ENCODE measurements at regions not wholly inside any gene's neighbourhood (a gene's known extent, or its start where the extent isn't known, plus 50 kb on each side); places are given as distances from the start of the nearest gene placed in this dataset.
A peak's percentile ranks its signal among the peaks of the same experiment; 100 is the strongest.

DNA sequence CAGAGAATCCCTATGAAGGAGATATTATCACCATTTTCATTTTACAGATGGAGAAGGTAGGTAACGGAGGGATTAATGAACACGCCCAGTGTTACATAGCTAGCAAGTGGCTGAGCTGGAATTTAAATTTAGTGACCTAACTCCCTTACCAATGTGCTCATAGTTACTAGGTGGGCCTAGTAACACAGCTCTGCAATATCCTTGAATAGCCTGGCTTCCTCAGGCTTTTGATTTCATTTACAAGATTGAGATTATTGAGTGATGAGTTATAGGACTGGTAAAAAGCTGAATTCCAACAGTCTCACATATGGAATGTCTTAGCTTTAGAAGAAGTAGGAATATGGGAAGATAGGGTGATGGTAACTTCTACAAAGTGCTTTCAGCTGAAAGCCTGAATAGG is 336.3 kb upstream of the KIF2A start:
- DNase-seq = no peak

GRCh38 chr5:61970218-61970617 is 335.8 kb upstream of the KIF2A start:
- DNase-seq = no peak

DNA sequence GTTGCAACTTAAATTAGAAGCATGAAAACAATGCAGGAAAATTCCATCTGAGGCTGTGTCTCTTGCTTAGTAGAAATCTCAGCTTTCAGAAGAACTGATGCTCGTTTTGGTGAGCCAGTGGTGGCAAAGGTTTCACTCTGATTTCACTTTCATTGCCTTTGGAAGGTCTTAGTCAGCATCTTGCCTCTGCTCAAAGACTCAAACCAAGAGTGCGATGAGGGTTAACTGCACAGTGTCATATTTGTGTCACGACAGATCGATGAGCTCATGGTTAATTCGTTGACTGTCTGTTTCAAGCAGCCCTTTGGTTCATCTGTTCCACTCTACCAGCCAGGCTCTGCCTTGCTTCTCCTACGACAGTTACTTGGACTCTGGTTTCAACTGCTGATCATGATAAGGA is 331.3 kb upstream of the KIF2A start:
- DNase-seq = no peak

DNA sequence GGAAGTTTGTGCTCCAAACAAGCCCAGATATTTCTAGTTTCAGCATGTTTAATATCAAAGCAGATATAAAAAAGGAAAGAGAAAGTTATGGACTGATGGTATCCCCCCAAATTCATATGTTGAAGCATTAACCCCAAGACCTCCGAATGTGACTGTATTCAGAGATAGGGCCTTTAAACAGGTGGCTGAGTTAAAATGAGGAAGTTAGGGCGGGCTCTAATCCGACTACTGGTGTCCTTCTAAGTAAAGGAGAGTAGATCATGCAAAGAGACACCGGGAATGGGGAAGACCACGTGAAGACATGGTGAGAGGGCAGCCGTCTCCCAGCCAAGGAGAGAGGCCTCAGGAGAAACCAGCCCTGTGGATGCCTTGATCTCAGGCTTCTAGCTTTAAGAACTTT is 324.1 kb upstream of the KIF2A start:
- no peak for DNase-seq

- no peak for DNase-seq
Observed at GRCh38 chr5:61991430-61991829, 314.6 kb upstream of the KIF2A start.

DNA sequence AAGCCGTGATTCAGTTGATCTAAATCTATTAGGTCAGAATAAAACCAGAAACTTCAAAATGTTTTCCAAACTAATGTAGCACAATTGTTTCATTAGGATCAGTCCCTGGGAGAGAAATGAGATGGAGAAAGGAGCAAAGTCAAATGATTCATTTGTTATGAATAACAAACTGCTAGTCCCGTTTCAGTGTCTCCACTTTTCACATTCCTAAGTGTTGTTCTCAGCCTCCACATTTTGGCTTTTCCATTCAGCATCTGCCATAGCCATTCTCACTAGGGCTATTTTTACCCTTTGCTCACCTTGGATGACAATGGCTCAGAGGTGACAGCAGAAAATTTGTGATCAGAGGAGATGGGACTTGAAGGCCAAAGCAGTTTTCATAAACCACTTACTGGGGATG is 314.1 kb upstream of the KIF2A start:
- DNase-seq = no peak

- no peak for DNase-seq
Observed at GRCh38 chr5:61993295-61993927, 312.6 kb upstream of the KIF2A start.

DNA sequence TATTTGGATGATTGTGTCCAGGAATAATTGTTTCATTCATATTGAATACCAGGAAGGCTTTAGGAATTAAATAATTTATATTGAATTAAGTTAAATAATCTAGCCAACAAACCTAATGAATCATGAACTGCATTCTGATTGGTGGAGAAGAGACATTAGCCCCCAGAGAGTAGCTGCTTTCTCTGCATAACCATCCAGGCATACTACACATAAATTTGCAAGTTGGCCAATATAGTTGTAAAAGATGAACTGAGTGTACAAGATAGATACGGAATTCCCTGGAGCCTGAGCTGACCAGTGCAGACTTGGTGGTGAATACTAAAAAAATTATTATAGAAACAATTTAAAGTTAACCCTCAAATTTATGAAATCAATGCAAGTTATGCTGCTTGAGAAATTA is 311.8 kb upstream of the KIF2A start:
- DNase-seq = no peak

- no peak for DNase-seq
Observed at GRCh38 chr5:61995486-61995885, 310.5 kb upstream of the KIF2A start.

DNA sequence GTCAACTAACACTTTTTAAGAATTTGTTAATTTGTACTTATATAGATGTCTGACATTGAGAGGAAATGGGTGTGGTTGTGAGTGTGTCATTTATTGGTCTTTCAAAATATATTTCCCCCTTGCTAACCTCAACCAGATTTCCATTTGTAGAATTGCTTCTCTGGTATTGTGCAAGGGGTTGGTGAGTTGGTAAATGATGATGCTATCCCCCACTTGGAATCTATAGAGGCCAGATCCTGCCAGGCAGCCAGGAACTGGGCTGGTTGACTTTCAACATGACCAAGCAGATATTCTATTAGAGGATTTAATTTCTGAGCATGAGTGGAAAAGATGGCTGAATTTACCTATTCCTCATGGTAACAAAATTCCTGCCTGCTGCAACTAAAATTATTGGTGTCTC is 306.6 kb upstream of the KIF2A start:
- DNase-seq = no peak

DNA sequence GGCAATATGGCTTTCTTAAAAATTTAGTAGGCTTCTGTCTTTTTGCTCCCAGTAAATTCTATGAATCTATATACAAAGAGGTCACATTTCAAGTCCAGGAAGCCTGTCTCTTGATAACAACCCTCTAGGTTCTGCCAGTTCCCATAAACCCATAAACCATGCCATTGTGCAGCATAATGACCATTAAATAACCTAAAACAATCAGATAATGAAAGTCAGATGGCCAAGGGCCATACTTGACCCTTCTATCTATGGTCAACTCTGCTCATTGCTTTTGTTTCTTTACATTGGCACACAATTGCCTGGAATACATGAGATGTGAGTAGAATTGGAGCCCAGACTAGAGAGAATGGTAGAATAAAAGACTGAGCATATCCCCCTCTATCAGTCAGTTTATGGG is 305.4 kb upstream of the KIF2A start:
- no peak for DNase-seq

DNA sequence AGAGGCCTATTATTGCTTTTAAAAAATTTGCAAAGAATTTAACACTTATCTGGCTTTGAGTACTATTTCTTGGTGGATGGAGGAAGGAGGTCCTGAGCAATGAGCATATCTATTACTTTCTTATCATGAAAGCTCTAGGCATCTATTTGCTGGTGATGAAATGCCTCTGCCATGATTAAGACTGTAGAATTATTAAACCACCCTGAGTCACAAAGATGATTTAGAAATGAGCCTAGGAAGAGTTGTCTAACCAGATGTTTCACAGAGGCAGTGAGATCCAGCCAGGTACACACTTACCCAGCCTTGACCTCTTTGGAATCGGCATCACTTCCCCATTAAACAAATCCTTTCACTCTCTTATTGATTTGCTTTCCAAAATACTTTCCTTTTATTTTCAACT is 304.4 kb upstream of the KIF2A start:
- no peak for DNase-seq

DNA sequence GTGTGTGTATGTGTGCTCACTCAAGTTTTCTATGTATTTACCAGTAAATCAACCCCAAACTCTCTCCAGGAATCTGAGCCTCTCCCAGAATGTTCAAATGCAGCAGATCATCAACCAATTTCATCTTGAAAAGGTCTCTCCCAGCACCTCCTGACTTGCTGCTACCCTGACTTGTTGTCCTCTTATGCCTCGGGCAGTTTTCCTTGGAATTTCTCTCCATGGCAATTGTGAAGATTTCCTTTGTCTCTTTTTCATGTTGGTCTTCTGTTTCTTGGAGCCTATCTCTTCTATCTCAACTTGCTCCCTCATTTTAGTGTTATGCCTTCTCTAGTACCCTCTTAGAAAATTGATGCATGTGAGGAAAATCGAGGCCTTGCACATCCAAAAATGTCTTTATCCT is 303.6 kb upstream of the KIF2A start:
- no peak for DNase-seq

DNA sequence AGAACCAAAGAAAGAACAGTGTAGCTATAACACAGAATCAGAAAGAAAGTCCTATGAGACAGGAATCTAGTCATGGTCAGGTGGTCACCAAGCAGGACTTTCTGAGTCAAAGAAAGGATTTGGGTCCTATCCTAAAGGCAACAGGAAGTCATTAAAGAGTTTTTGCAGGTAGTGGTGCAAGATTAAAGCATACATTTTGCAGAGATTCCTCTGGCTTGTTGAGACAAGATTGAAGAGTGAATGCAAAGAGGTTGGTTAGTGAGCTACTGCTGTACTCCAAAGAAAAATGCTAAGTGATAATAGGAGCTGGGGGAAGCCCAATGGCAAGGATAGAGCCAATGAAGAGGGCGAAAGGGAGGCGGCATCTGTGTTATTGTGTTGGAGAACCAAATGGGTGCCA is 300.5 kb upstream of the KIF2A start:
- no peak for DNase-seq

DNA sequence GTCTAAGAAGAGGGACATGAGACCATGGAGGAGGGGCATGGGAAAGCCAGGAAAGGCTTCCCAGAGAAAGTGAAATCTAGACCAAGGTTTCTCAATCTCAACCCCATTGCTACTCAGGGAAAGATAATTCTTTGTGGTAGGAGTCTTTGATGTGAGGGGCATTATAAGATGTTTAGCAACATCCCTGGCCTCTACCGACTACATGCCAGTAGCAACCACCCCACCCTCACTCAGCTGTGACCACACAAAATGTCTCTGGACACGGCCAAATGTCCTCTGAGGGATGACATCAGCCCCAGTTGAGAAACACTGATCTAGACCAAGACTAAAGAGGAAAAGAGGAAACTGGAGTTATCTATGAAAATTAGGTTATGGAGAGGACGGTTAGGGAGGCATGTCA is 298.5 kb upstream of the KIF2A start:
- no peak for DNase-seq

GRCh38 chr5:62011089-62011664 is 294.8 kb upstream of the KIF2A start:
- DNase-seq = no peak

- no peak for DNase-seq
Observed at GRCh38 chr5:62017092-62017491, 288.9 kb upstream of the KIF2A start.

GRCh38 chr5:62029303-62029702 is 276.7 kb upstream of the KIF2A start:
- DNase-seq = peak; percentile 10

DNA sequence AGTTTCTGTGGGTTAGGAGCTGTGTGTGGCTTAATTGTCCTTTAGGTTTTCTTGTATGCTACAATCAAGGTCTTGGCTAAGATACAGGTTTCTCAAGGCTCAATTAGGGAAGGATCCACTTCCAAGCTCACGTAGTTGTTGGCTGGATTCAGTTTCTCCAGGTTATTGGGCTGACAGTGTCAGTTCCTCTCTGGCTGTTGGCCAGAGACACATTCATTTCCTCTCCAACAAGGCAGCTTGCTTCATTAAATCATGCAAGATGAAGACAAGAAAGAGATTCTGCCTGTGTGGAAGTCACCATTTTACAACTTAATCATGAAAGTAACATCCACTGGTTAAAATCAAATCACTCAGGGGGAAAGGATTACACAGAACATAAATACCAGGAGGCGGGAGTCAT is 275.7 kb upstream of the KIF2A start:
- DNase-seq = no peak

DNA sequence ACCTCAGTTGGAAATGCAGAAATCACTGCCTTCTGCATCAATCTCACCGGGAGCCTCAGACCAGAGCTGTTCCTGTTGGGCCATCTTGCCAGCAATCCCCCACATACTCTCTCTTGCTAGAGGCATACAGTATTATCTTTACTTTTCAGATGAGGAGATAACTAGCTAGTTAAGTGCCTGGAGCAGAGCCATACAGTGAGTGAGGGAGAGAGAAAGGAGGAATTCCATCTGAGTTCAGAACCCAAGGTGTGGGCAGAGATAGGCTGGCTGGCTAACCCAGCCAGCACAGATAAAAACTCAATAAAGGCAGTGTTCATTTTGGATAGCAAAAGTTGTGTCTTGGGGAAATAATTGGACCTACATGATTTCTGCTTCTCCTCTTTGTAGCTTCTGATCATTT is 268.0 kb upstream of the KIF2A start:
- no peak for DNase-seq

DNA sequence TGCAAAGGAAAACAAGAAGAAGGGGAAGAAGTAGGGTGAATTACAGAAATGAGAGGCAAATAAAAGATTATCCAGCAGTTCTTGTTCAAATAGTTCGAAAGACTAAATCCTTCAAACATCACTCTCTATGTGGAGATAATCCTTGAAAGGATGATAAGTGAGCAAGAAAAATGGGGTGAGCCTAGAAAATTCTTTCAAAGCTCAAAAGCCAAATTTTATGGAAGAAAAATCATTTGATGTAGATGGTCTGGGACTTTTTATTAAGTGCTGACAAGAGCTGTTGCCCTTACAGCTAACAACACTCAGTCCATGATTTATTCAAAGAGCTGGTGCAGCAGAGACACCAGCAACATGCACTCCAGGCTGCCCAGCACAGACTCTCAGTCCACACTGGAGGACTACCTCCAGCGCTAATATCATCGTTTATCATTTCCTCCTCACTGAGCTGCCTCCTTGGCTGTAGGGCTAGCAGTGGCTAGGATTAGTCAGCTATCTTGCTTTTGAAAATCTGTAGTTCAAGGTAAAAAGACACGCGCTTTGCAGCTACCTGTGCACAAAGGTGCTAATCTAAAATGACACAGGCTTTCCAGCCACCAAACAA is 264.8 kb upstream of the KIF2A start:
- DNase-seq = no peak

GRCh38 chr5:62042007-62042406 is 264.0 kb upstream of the KIF2A start:
- no peak for DNase-seq

DNA sequence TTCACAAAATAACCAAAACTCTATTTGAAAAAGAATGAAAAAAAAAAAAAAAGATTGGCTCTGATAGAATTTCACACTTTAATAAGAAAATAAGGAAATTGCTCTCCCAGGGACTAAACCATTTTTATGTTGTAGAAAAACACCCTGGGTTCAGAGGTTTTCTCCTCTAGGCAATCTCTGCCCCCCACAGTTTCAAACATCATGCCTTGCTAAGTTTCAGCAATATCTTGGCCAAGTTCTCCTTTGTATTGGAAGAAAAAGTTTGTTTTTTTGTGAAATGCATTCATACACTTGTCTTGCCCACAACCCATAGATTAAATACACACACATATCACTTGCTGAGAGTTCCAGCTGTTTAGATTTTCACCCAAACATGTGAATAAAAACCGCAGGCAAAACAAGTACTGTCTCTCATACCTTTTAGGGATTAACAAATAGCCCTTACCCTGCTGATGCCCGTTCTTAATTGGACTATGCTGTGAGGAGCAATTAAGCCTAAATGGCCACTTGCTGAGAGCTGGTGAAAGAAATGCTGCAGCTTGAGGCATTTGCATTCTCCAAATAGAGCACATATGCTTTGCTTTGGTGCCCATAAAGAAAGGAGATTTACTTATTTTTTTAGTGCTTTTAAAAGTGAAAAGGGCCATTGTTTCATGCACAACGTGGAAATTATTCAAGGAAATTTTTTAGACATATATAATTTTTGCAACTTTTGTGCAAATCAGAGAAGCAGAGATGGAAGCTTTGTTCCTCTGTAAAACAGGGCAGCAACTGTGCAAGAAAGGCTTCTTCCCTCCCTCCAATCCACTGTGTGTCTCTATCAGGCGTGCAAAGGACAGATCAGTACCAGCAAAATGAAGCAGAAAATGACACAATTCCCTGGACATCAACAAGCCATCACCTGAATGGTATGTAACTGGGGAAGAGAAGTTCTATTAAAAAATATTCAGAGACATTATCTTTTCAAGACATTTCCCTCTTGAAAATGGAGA is 262.4 kb upstream of the KIF2A start:
- no peak for DNase-seq

GRCh38 chr5:62044989-62045388 is 261.0 kb upstream of the KIF2A start:
- no peak for DNase-seq
